GM12874 (cell line): ENCODE measurements at regions not wholly inside any gene's neighbourhood (a gene's known extent, or its start where the extent isn't known, plus 50 kb on each side); places are given as distances from the start of the nearest gene placed in this dataset.

Source experiments
- CTCF ChIP-seq: IDR thresholded peaks from 2 replicates; pipeline ENCODE4 v1.5.1; 2011; ENCODE audit warnings: low read depth, mild to moderate bottlenecking, control low read depth, low read length, moderate library complexity; ENCODE audit not compliant: insufficient read depth

- TF ChIP-seq CTCF = no peak
Measured at GRCh38 chr1:87428883-87429282, 100.2 kb downstream of the LMO4 start.

GRCh38 chr1:87432685-87433084 lies 104.0 kb downstream of the LMO4 start:
- no peak for TF ChIP-seq CTCF

GRCh38 chr1:87435484-87435883 lies 106.8 kb downstream of the LMO4 start:
- TF ChIP-seq CTCF = no peak

- TF ChIP-seq CTCF = no peak
Measured at GRCh38 chr1:87436534-87436933, 107.9 kb downstream of the LMO4 start.

GRCh38 chr1:87437663-87438295 lies 109.1 kb downstream of the LMO4 start:
- TF ChIP-seq CTCF = no peak

GRCh38 chr1:87439821-87440220 lies 111.1 kb downstream of the LMO4 start:
- no peak for TF ChIP-seq CTCF

- no peak for TF ChIP-seq CTCF
Measured at GRCh38 chr1:87449348-87449963, 120.8 kb downstream of the LMO4 start.
